Kidney capillary endothelial cell (primary cell): ENCODE measurements at regions not wholly inside any gene's neighbourhood (a gene's known extent, or its start where the extent isn't known, plus 50 kb on each side); places are given as distances from the start of the nearest gene placed in this dataset.
"Not testable (repeated sequence)": the region's sequence is repeated elsewhere in the genome, so short reads cannot be mapped to it uniquely, and the experiment has no call there.

ENCODE experiments used
- DNase-seq: peaks from one replicate; pipeline ENCODE4 v3.0.0-alpha.2; 2018; ENCODE audit warnings: low spot score

- DNase-seq: no peak
Observed at GRCh38 chr5:103428411-103428871, 134.1 kb downstream of the NUDT12 start.

DNA sequence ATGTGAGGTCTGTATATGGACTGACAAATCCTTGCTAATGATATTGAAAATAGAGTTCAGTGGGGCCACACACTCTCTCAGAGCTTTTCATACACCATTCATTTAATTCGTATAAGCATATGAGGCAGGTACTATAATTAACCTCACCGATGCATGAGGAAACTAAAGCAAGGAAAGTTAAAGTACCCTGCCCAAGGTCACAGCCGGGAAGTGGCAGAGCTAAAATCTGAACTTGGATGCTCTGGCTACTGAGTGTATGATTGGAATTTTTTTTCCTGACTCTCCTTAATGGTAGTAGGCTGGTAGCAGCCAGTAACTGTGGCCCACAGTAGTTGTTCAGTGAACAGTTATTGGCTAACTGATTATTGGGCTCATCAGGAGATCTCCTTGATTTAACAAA is 135.3 kb downstream of the NUDT12 start:
- DNase-seq: no peak

DNA sequence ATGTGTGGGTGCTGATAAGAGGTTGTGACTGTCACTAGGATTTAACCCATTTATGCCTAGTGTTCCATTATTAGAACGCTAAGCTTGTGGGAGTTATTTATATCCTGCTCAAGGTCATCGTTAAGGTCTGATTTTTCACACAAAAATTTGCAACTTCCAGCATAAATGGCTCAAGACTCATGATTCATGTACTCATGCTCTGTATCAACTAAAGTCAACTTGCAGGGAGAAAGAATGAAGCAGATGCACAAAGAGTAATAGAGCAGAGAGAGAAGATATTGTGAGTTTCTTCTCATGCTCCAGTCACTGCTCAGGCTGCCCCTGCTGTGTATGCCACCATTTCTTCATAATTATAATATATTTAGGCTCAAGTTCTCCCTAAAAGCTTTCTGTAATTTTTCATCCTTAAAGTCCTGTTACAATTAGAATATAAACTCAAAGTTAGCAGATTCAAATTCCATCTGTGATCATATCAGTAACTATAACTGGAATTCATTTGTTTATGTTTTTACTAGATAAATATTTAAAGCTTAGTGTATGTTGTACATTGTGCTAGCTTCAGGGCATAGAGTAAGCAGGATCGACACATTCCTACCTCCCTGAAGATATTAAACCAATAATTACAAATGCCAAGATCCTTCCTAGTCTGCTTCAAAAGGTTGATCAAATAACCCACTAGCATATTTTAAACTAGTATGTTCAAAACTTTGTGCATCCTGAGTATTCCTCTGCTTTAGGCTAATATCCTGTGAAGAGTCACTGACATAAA is 136.7 kb downstream of the NUDT12 start:
- DNase-seq: no peak

- DNase-seq: no peak
Observed at GRCh38 chr5:103424453-103425205, 138.0 kb downstream of the NUDT12 start.

GRCh38 chr5:103424026-103424425 is 138.6 kb downstream of the NUDT12 start:
- DNase-seq: no peak

DNA sequence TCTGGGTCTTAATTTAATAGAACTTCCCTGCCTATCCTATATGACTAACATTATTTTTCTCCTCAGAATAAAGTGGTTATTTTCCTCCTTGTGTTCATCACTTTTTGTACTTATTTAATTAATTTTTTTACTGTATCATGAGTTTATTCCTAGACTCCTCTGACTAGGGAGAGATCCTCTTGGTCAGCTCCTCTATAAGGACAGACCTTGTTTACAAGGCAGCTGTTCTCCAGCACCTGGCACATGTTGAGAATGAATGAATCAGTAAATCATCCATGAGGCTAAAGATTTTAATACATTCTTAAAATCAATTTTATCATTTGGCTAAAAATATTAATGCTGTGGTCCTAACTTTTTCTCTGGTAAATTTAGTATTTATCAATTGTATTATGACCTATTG is 139.8 kb downstream of the NUDT12 start:
- no peak for DNase-seq

GRCh38 chr5:103414604-103415003 is 148.0 kb downstream of the NUDT12 start:
- DNase-seq: no peak

GRCh38 chr5:103411711-103412110 is 150.9 kb downstream of the NUDT12 start:
- DNase-seq: no peak

DNA sequence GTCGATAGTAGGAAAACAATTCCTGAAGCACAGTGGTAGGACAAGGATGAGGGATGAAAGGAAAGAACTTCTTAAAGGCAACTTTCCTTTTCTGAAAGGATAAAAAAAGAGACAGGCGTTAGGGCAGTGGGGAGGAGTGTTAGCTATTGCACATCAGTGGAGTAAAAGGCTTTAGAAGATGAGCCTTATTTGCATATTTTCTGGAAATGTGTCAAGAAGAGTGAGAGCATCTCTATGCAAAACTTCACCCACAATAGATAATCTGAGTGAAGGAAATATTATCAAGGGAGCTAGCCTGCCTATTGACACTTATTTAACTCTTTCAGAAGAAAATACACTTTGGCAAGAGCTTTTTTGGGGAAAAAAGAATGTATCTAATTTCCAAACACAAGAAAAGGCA is 151.6 kb downstream of the MACIR start:
- no peak for DNase-seq

GRCh38 chr5:103409013-103409670 is 150.6 kb downstream of the MACIR start:
- no peak for DNase-seq

DNA sequence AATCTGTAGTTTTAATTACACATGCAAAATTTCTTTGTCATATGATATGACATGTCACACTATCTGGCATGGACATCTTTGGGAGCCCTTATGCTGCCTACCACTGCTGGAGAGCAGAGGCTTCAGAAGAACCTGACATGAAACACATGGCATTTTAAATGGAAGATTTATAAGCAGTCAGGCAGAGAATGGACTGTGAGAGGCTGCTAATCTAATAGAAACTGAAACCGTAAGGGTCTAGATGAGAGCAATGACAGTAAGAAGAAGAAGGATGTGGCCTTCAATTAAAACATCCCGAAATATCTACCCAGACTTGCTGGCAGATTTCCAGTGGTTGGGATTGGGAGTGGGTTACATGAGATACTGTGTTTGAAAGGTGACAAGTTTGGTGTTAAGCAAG is 149.8 kb downstream of the MACIR start:
- no peak for DNase-seq

DNA sequence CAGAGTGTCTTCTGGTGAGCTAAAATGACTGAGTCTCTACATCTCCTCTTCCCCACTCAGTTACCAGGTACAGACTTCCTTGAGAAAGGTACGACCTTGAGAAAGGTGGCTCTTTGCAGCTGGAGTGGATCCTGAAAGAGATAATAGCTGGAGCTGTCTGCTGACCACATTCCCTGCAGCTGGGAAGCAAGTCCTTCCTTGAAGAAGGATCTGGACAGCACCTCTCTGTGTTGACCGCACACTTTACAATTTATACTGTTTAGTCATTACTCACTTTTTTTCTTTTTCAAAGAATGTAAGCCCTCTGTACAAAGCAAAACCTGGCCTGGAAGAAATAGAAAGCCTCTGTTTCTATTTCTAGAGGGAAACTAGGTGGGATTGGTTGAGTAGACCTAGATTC is 148.8 kb downstream of the MACIR start:
- no peak for DNase-seq

DNA sequence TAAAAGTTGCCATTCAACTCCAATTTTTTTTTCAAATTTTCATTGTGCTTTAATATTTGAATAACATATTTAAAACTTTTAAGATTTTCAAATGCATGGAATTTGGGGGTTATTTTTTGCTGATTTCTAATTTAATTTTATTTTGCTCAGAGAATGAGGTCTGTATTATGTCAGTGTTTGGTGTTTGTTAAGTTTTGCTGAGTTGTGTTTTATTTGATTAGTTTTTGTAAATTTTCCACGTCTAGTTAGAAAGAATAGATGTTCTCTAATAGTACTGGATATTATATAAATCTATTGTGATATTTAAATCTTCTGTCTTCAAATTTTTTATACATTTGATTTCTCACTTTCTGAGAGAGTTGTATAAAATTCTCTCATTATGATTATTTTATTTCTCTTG is 145.9 kb downstream of the MACIR start:
- no peak for DNase-seq

DNA sequence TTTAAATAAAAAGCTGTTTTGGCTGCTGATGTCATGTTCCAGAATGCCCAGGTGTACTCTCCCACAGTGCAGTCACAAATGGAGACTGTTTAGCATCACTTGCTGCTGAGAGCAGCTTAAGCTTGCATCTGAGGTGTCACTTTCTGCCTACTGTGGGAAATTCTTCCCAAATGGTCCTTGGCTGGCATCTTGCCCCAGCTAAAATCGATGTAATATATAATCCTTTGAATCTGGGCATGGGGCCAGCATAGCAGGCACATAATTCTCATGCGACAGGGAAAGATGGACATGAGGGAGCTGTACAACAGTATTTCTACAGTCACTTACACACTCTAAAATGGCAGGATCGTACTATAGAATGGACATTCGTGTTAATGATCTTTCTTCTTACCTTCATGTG is 144.3 kb downstream of the MACIR start:
- DNase-seq: no peak

DNA sequence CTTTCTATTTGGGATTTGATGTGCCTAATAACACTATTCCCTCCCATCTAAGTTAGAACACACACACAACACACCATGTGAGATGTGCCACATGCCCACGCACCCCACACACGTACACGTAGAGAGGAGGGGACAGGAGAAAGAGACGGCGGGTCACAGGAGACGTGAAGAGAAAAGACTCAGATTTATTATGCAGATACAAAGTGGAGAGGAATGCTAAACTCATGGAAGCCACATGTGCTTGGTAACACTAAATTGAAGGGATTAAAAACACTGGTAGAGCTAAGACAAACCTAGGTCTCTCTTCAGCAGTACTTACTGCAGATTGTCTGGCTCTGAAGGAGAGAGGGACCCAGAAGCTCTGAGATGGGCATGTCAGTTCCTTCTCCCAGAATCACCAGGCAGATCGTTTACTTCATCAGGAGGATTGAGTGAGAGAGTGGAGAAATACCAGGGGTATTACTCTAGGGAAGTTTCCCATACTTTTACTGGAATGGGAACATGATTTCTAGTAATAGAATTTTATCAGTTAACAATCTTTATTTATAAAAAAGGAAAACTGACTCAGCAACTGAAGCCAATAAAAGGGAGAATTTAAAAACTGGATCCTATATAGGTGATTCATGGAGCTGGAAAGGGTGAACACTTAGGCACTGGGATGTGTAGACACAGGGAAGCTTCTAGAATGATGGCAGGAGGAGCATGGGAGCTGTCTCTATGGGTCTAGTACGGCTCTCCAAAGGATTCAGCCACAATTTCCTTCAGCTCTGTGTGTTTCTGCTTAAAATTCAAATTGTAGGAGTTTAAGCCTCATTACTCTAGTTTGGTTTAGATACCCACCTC is 139.4 kb downstream of the MACIR start:
- DNase-seq: no peak

GRCh38 chr5:103394676-103395075 is 136.1 kb downstream of the MACIR start:
- no peak for DNase-seq

DNA sequence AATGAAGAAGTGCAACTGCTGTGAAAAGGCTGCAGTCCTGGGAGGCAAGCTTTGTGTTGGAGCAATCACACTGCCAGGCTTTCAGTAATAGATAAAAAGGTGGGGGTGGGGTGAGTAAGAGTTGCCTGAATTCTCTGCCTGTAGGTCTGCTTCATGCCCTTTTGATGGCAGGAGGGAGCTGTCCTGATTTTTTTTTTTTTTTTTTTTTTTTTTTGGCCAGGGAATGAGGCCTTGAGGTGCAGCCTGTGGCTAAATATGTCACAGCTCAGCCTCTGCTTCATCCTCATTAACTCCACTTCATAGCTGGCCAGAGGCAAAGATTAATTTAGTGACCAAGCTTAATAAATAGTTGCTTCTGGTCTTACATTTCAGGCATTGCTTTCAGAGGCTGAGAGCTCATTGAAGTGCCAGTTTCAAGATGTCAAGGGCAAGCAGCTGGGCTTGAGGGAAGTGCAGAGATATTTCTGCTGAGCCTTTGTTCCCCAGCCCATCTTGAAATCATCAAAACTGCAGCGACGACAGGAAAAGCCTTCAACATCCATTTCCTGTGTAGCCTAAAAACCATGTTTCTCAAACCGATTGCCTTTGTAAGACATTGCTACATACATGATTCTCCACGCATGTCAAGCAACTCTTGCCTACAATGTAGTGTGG is 134.7 kb downstream of the MACIR start:
- DNase-seq: peak; percentile 3

GRCh38 chr5:103391659-103392058 is 133.1 kb downstream of the MACIR start:
- DNase-seq: no peak

GRCh38 chr5:103389846-103390245 is 131.3 kb downstream of the MACIR start:
- DNase-seq: no peak

DNA sequence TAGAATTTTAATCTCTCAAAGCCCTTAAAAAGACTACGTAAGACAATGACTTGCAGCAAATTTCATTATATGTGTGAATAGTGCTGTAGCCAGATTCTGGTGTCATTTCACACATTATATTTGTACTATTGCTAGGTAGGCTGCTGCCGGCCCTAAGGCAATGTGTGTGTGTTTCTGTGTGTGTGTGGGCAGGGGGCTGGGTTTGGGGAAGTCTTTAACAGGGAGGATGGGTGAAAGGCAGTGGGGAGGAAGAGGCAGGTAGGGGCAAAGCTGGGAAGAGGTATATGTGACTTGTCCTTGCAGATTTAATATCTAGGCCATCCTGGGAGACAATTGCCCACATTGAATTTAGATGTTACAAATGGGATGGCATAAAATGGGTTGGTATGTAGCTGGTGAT is 130.8 kb downstream of the MACIR start:
- DNase-seq: no peak

- no peak for DNase-seq
Observed at GRCh38 chr5:103385722-103386121, 127.2 kb downstream of the MACIR start.

DNA sequence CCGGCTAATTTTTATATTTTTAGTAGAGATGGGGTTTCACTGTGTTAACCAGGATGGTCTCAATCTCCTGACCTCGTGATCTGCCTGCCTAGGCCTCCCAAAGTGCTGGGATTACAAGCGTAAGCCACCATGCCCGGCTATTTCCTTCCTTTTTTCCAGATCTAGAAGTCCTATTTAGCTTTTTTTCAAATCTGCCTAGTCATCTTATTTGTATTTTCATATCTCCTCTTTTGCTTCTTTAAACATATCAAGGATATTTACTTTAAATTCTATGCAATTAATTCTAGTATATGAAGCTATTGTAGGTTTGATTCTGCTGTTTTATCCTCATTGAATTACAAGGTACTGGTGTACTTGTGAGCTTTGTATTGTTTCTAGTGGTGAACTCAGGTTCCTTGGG is 119.1 kb downstream of the MACIR start:
- DNase-seq: not testable (repeated sequence)
